Cardiac muscle cell (in vitro differentiated cells and primary cell): ENCODE measurements at regions not wholly inside any gene's neighbourhood (a gene's known extent, or its start where the extent isn't known, plus 50 kb on each side); places are given as distances from the start of the nearest gene placed in this dataset.

Experiments used
- DNase-seq, 2 donors: peaks; one replicate each; pipeline versions ENCODE4 v3.0.0 to v3.0.0-alpha.2; 2010 to 2017; ENCODE audit warnings: low read depth in 1 of 2, low spot score in 1 of 2
- H3K27ac ChIP-seq: fragments of 200-600 bp; sonication (generic); 2 replicates; pipeline ENCODE4 v1.5.1; 2016
- H3K27me3 ChIP-seq: fragments of 200-600 bp; sonication (generic); 2 replicates; pipeline ENCODE4 v1.6.0; 2016; ENCODE audit warnings: control low read depth
- H3K36me3 ChIP-seq: fragments of 200-600 bp; sonication (generic); 2 replicates; pipeline ENCODE4 v1.5.1; 2016; ENCODE audit warnings: control low read depth
- H3K4me1 ChIP-seq: fragments of 200-600 bp; sonication (generic); 2 replicates; pipeline ENCODE4 v1.8.1; 2017; ENCODE audit warnings: low read depth, mild to moderate bottlenecking, mixed run types
- H3K4me3 ChIP-seq: fragments of 200-600 bp; sonication (generic); 2 replicates; pipeline ENCODE4 v1.5.1; 2016; ENCODE audit warnings: mild to moderate bottlenecking
- H3K9me3 ChIP-seq: fragments of 200-600 bp; sonication (generic); 2 replicates; pipeline ENCODE4 v1.5.1; 2017; ENCODE audit warnings: low read depth, mild to moderate bottlenecking, control low read depth
- CTCF ChIP-seq: IDR thresholded peaks from 2 replicates; pipeline ENCODE4 v1.5.1; 2012; ENCODE audit warnings: low read depth, mild to moderate bottlenecking, low read length

GRCh38 chr12:111256629-111257434 is 112.1 kb downstream of the PHETA1 start:
- Histone ChIP-seq H3K27me3 (no peaks in the 10 kb centered on the region), H3K27ac (no peak overlapping the region), H3K4me3 (no peak overlapping the region), H3K9me3 (no peaks in the 10 kb centered on the region), H3K36me3 (no peaks in the 10 kb centered on the region), H3K4me1 (no peaks in the 10 kb centered on the region)
- DNase-seq: no peak
- no peak for TF ChIP-seq CTCF

- no peak for DNase-seq
- TF ChIP-seq CTCF: no peak
- Histone ChIP-seq H3K4me1 (no peaks in the 10 kb centered on the region), H3K4me3 (no peak overlapping the region), H3K9me3 (no peaks in the 10 kb centered on the region), H3K27ac (no peak overlapping the region), H3K36me3 (no peaks in the 10 kb centered on the region), H3K27me3 (no peaks in the 10 kb centered on the region)
Measured at GRCh38 chr12:111255261-111255660, 113.6 kb downstream of the PHETA1 start.

- DNase-seq: no peak
- H3K27me3 ChIP-seq: no peaks in the 10 kb centered on the region
- H3K27ac ChIP-seq: no peak overlapping the region
- H3K9me3 ChIP-seq: no peaks in the 10 kb centered on the region
- H3K36me3 ChIP-seq: no peaks in the 10 kb centered on the region
- TF ChIP-seq CTCF: no peak
- H3K4me3 ChIP-seq: no peak overlapping the region
- H3K4me1 ChIP-seq: no peaks in the 10 kb centered on the region
Measured at GRCh38 chr12:111254106-111254505, 114.8 kb downstream of the PHETA1 start.

- Histone ChIP-seq H3K4me3 (no peak overlapping the region), H3K9me3 (no peaks in the 10 kb centered on the region), H3K27me3 (no peaks in the 10 kb centered on the region), H3K36me3 (no peaks in the 10 kb centered on the region), H3K4me1 (no peaks in the 10 kb centered on the region), H3K27ac (no peak overlapping the region)
- TF ChIP-seq CTCF: no peak
- no peak for DNase-seq
Measured at GRCh38 chr12:111253213-111253612, 115.7 kb downstream of the PHETA1 start.

GRCh38 chr12:111251787-111252186 is 117.1 kb downstream of the PHETA1 start:
- no peak for TF ChIP-seq CTCF
- no peak overlapping the region for H3K4me3 ChIP-seq
- no peaks in the 10 kb centered on the region for H3K36me3 ChIP-seq
- no peaks in the 10 kb centered on the region for H3K9me3 ChIP-seq
- no peak overlapping the region for H3K27ac ChIP-seq
- H3K27me3 ChIP-seq: no peaks in the 10 kb centered on the region
- no peak for DNase-seq
- peaks cover 7% of the 10 kb centered on the region for H3K4me1 ChIP-seq
